ENCODE measurements at regions not wholly inside any gene's neighbourhood (a gene's known extent, or its start where the extent isn't known, plus 50 kb on each side); places are given as distances from the start of the nearest gene placed in this dataset.

DNA sequence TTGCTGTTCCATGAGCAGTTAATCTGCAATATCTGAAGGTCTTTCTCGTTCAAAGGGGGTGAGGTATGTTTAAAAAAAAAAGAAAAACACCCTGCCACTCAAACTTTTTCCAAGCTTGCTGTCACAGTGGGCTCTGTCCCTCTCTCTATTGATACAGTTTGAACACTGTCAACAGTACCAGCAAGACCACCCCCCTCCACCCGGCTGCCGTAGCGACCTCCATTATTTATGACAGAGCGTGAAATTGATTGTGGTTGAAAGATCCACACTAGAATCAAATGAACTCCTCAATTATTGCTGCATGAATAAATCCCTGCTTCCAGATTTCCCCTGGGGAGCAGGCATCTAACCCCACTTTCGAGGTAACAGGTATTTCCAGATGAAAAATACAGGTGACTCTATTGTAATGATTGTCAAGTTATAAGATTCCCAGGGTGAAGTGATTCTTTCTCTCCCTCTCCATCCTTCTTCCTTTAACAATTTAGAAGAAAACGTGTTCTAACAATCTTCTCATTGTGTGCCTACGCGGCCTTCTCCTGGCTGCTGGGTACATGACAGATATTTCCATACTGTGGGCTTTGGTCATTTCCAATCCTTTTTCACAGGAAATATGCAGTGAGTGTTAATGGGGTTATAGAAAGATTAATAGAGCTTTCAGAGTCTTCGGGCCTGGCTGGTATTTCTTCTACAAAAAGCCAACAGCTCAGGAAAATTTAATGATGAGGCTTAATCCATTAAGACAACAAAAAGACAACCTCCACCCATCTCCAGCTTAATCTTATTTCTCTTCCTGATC, 135.7 kb upstream of the C16orf82 start:
- TF ChIP-seq CTCF (IDR thresholded peaks at IDR 0.05), result no peak
- no peak for TF ChIP-seq EZH2phosphoT487 (IDR thresholded peaks at IDR 0.05)
- TF ChIP-seq EZH2 (IDR thresholded peaks at IDR 0.05), result no peak
